ENCODE measurements at regions not wholly inside any gene's neighbourhood (a gene's known extent, or its start where the extent isn't known, plus 50 kb on each side); places are given as distances from the start of the nearest gene placed in this dataset.

GRCh38 chr1:194717941-194718340 is 1531.5 kb upstream of the B3GALT2 start:
- no peak overlapping the region for H3K4me3 ChIP-seq (ENCODE audit: low read depth, low read length)
- no peaks in the 10 kb centered on the region for H3K27me3 ChIP-seq
- no peaks in the 10 kb centered on the region for H3K36me3 ChIP-seq
- no peaks in the 10 kb centered on the region for H3K4me1 ChIP-seq
- TF ChIP-seq CTCF (IDR thresholded peaks at IDR 0.05; ENCODE audit: low read depth, low read length) = no peak
- no peak for DNase-seq
- H3K9me3 ChIP-seq = no peaks in the 10 kb centered on the region

GRCh38 chr1:194717334-194717733 is 1530.9 kb upstream of the B3GALT2 start:
- no peaks in the 10 kb centered on the region for H3K27me3 ChIP-seq
- no peaks in the 10 kb centered on the region for H3K9me3 ChIP-seq
- no peak for TF ChIP-seq CTCF (IDR thresholded peaks at IDR 0.05; ENCODE audit: low read depth, low read length)

GRCh38 chr1:194710671-194711070 is 1524.3 kb upstream of the B3GALT2 start:
- Histone ChIP-seq H3K27me3 (no peaks in the 10 kb centered on the region), H3K4me3 (ENCODE audit: low read depth, low read length) (no peak overlapping the region), H3K36me3 (no peaks in the 10 kb centered on the region), H3K4me1 (peaks cover 6% of the 10 kb centered on the region), H3K9me3 (no peaks in the 10 kb centered on the region)
- no peak for TF ChIP-seq CTCF (IDR thresholded peaks at IDR 0.05; ENCODE audit: low read depth, low read length)
- DNase-seq = no peak

More at GRCh38 chr1:194717334-194717733, 1530.9 kb upstream of the B3GALT2 start:
- DNase-seq = no peak
- Histone ChIP-seq H3K4me1 (no peaks in the 10 kb centered on the region), H3K36me3 (no peaks in the 10 kb centered on the region), H3K4me3 (ENCODE audit: low read depth, low read length) (no peak overlapping the region)

- no peak for DNase-seq
- H3K4me1 ChIP-seq = peaks cover 6% of the 10 kb centered on the region
- TF ChIP-seq CTCF (IDR thresholded peaks at IDR 0.05; ENCODE audit: low read depth, low read length) = no peak
Measured at GRCh38 chr1:194709439-194709838, 1523.0 kb upstream of the B3GALT2 start.

GRCh38 chr1:194707074-194707473 is 1520.7 kb upstream of the B3GALT2 start:
- no peak for TF ChIP-seq CTCF (IDR thresholded peaks at IDR 0.05; ENCODE audit: low read depth, low read length)
- Histone ChIP-seq H3K27me3 (no peaks in the 10 kb centered on the region), H3K4me1 (peaks cover 6% of the 10 kb centered on the region), H3K4me3 (ENCODE audit: low read depth, low read length) (no peak overlapping the region), H3K9me3 (no peaks in the 10 kb centered on the region), H3K36me3 (no peaks in the 10 kb centered on the region)
- DNase-seq = no peak

More at GRCh38 chr1:194709439-194709838, 1523.0 kb upstream of the B3GALT2 start:
- Histone ChIP-seq H3K9me3 (no peaks in the 10 kb centered on the region), H3K4me3 (ENCODE audit: low read depth, low read length) (no peak overlapping the region), H3K36me3 (no peaks in the 10 kb centered on the region), H3K27me3 (no peaks in the 10 kb centered on the region)

GRCh38 chr1:194705123-194705854 is 1518.9 kb upstream of the B3GALT2 start:
- H3K4me3 ChIP-seq (ENCODE audit: low read depth, low read length) = no peak overlapping the region
- TF ChIP-seq CTCF (IDR thresholded peaks at IDR 0.05; ENCODE audit: low read depth, low read length) = no peak
- DNase-seq = no peak
- H3K27me3 ChIP-seq = no peaks in the 10 kb centered on the region
- no peaks in the 10 kb centered on the region for H3K9me3 ChIP-seq
- H3K4me1 ChIP-seq = peaks cover 12% of the 10 kb centered on the region
- H3K36me3 ChIP-seq = no peaks in the 10 kb centered on the region
